ENCODE measurements at regions not wholly inside any gene's neighbourhood (a gene's known extent, or its start where the extent isn't known, plus 50 kb on each side); places are given as distances from the start of the nearest gene placed in this dataset.

DNA sequence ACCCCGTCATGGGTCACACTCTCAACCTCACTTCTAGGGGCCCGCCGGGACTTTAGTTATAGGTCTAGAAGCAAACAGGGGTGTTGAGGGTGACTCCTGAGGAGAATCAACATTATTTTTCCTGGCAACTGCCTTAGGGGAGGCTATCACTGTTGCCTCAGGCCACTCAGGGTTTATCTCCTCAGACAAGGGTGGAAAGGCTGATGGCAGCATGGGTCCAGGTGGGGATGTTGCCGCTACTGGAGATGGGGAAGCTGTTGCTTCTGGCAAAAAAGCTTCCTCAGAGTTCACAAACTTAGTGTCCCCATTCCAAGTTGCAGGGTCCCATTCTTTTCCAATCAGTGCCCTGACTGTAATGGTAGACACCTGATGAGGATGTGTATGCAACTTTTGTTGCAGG lies 467.4 kb upstream of the RGS6 start:
- TF ChIP-seq CTCF (IDR thresholded peaks at IDR 0.05; ENCODE audit: control extremely low read depth, extremely low read depth), result no peak
- peaks cover 0 to 3% (median 0%) of the 10 kb centered on the region in 4 donors for H3K9me3 ChIP-seq (ENCODE audit: control insufficient read depth in 4 of 4, insufficient read depth in 3 of 4, low read length in 3 of 4)
- no peaks in the 10 kb centered on the region for H3K27me3 ChIP-seq (ENCODE audit: control insufficient read depth in 3 of 3, insufficient read depth in 3 of 3, low read length in 2 of 3)
- no peak for ATAC-seq (ENCODE audit: insufficient read depth, low FRiP score)
- no peak overlapping the region for H3K27ac ChIP-seq (ENCODE audit: low read depth in 1 of 2, low read length in 1 of 2)
- H3K36me3 ChIP-seq (ENCODE audit: control insufficient read depth in 4 of 4, insufficient read depth in 4 of 4, low read length in 4 of 4), result peaks cover 0 to 6% (median under 1%) of the 10 kb centered on the region in 4 donors
- 98 to 99% methylated on average over 4 of the region's 4 CpGs for WGBS, 2 donors
- peaks cover 0 to 14% (median 0%) of the 10 kb centered on the region in 5 donors for H3K4me1 ChIP-seq (ENCODE audit: control insufficient read depth in 5 of 5, insufficient read depth in 5 of 5, low read length in 5 of 5)
- H3K9ac ChIP-seq (ENCODE audit: insufficient read depth in 1 of 2, low read length in 2 of 2), result no peak overlapping the region
- H3K4me3 ChIP-seq, result no peak overlapping the region
- DNase-seq, result no peak

DNA sequence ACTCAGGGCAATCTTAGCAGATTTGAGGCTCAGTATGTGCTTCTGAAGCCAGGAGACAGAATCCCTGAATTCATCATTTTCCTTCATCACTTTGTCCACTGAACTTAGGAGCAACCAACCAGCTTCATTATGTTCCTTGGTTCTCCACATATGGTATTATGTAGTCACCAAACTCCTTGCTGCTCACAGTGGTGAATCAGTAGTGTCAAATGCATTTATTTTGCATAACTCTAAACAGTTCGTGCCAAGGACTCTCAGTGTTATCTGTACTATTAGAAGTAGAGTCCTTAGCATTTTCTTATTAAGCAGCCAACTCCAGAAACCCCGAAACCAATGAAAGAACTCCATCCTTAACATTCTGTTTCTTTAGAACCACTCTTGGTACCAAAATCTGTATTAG lies 466.9 kb upstream of the RGS6 start:
- WGBS, 2 donors, result 87 to 90% methylated on average over 2 of the region's 2 CpGs
- peaks cover 0 to 14% (median 0%) of the 10 kb centered on the region in 5 donors for H3K4me1 ChIP-seq (ENCODE audit: control insufficient read depth in 5 of 5, insufficient read depth in 5 of 5, low read length in 5 of 5)

GRCh38 chr14:71466251-71466650 lies 466.0 kb upstream of the RGS6 start:
- DNase-seq, result no peak
- ATAC-seq (ENCODE audit: insufficient read depth, low FRiP score), result no peak
- H3K4me3 ChIP-seq, result no peak overlapping the region
- TF ChIP-seq CTCF (IDR thresholded peaks at IDR 0.05; ENCODE audit: control extremely low read depth, extremely low read depth), result no peak
- peaks cover 0 to 6% (median under 1%) of the 10 kb centered on the region in 4 donors for H3K36me3 ChIP-seq (ENCODE audit: control insufficient read depth in 4 of 4, insufficient read depth in 4 of 4, low read length in 4 of 4)
- H3K27me3 ChIP-seq (ENCODE audit: control insufficient read depth in 3 of 3, insufficient read depth in 3 of 3, low read length in 2 of 3), result no peaks in the 10 kb centered on the region
- H3K4me1 ChIP-seq (ENCODE audit: control insufficient read depth in 5 of 5, insufficient read depth in 5 of 5, low read length in 5 of 5), result peaks cover 0 to 14% (median 0%) of the 10 kb centered on the region in 5 donors
- H3K9me3 ChIP-seq (ENCODE audit: control insufficient read depth in 4 of 4, insufficient read depth in 3 of 4, low read length in 3 of 4), result peaks cover 0 to 3% (median 0%) of the 10 kb centered on the region in 4 donors
- H3K9ac ChIP-seq (ENCODE audit: insufficient read depth in 1 of 2, low read length in 2 of 2), result no peak overlapping the region
- no peak overlapping the region for H3K27ac ChIP-seq (ENCODE audit: low read depth in 1 of 2, low read length in 1 of 2)
- 77 to 92% methylated on average over 3 of the region's 3 CpGs for WGBS, 2 donors

More for the DNA sequence above, 466.9 kb upstream of the RGS6 start:
- no peaks in the 10 kb centered on the region for H3K27me3 ChIP-seq (ENCODE audit: control insufficient read depth in 3 of 3, insufficient read depth in 3 of 3, low read length in 2 of 3)
- no peak for TF ChIP-seq CTCF (IDR thresholded peaks at IDR 0.05; ENCODE audit: control extremely low read depth, extremely low read depth)
- ATAC-seq (ENCODE audit: insufficient read depth, low FRiP score) (no peak), DNase-seq (no peak)
- peaks cover 0 to 6% (median under 1%) of the 10 kb centered on the region in 4 donors for H3K36me3 ChIP-seq (ENCODE audit: control insufficient read depth in 4 of 4, insufficient read depth in 4 of 4, low read length in 4 of 4)
- H3K9ac ChIP-seq (ENCODE audit: insufficient read depth in 1 of 2, low read length in 2 of 2), result no peak overlapping the region
- peaks cover 0 to 3% (median 0%) of the 10 kb centered on the region in 4 donors for H3K9me3 ChIP-seq (ENCODE audit: control insufficient read depth in 4 of 4, insufficient read depth in 3 of 4, low read length in 3 of 4)
- no peak overlapping the region for H3K4me3 ChIP-seq
- H3K27ac ChIP-seq (ENCODE audit: low read depth in 1 of 2, low read length in 1 of 2), result no peak overlapping the region

DNA sequence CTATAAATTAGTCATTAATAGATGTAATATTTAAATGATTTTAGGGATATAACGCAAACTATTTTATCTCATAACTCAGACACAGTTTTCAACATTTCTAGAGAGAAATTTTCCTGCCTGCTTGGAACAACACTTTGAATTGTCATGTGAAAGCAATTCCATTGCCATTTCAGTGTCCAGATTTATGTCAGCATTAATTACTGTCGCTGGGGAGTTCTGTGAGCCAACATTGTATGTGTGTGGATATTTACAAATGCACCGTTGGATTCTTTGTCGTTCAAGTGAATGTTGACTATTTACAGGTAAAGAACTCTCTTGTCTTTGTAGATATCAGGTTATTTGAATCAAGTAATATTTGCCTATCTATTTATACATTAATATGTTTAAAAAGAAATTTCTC lies 465.3 kb upstream of the RGS6 start:
- no peaks in the 10 kb centered on the region for H3K27me3 ChIP-seq (ENCODE audit: control insufficient read depth in 3 of 3, insufficient read depth in 3 of 3, low read length in 2 of 3)
- WGBS, 2 donors, result 76 to 79% methylated on average over 4 of the region's 4 CpGs
- TF ChIP-seq CTCF (IDR thresholded peaks at IDR 0.05; ENCODE audit: control extremely low read depth, extremely low read depth), result no peak
- no peak overlapping the region for H3K27ac ChIP-seq (ENCODE audit: low read depth in 1 of 2, low read length in 1 of 2)
- DNase-seq, result no peak
- no peak overlapping the region for H3K9ac ChIP-seq (ENCODE audit: insufficient read depth in 1 of 2, low read length in 2 of 2)
- H3K9me3 ChIP-seq (ENCODE audit: control insufficient read depth in 4 of 4, insufficient read depth in 3 of 4, low read length in 3 of 4), result peaks cover 0 to 3% (median 0%) of the 10 kb centered on the region in 4 donors
- peaks cover 0 to 14% (median 0%) of the 10 kb centered on the region in 5 donors for H3K4me1 ChIP-seq (ENCODE audit: control insufficient read depth in 5 of 5, insufficient read depth in 5 of 5, low read length in 5 of 5)
- ATAC-seq (ENCODE audit: insufficient read depth, low FRiP score), result no peak
- no peak overlapping the region for H3K4me3 ChIP-seq
- H3K36me3 ChIP-seq (ENCODE audit: control insufficient read depth in 4 of 4, insufficient read depth in 4 of 4, low read length in 4 of 4), result peaks cover 0 to 6% (median under 1%) of the 10 kb centered on the region in 4 donors

Measured in lung (tissue), 11 donors.